Neuron (in vitro differentiated cells): ENCODE measurements at regions not wholly inside any gene's neighbourhood (a gene's known extent, or its start where the extent isn't known, plus 50 kb on each side); places are given as distances from the start of the nearest gene placed in this dataset.
"Not testable (repeated sequence)": the region's sequence is repeated elsewhere in the genome, so short reads cannot be mapped to it uniquely, and the experiment has no call there.

ENCODE experiments used
- H2AFZ ChIP-seq: one replicate; pipeline ENCODE4 v1.6.1; 2013; ENCODE audit warnings: low read depth, mild to moderate bottlenecking, inconsistent platforms, low read length, moderate library complexity
- H3K27me3 ChIP-seq: one replicate; pipeline ENCODE4 v1.6.1; 2013; ENCODE audit warnings: low read length; ENCODE audit not compliant: insufficient read depth
- H3K36me3 ChIP-seq: one replicate; pipeline ENCODE4 v1.6.1; 2013; ENCODE audit warnings: low read length; ENCODE audit not compliant: insufficient read depth
- H3K4me1 ChIP-seq: one replicate; pipeline ENCODE4 v1.6.1; 2013; ENCODE audit warnings: low read length; ENCODE audit not compliant: insufficient read depth
- H3K4me3 ChIP-seq: 2 replicates; pipeline ENCODE4 v1.5.1; 2013; ENCODE audit warnings: mild to moderate bottlenecking, low read length, moderate library complexity
- H3K9me3 ChIP-seq: one replicate; pipeline ENCODE4 v1.6.1; 2013; ENCODE audit warnings: low read length

DNA sequence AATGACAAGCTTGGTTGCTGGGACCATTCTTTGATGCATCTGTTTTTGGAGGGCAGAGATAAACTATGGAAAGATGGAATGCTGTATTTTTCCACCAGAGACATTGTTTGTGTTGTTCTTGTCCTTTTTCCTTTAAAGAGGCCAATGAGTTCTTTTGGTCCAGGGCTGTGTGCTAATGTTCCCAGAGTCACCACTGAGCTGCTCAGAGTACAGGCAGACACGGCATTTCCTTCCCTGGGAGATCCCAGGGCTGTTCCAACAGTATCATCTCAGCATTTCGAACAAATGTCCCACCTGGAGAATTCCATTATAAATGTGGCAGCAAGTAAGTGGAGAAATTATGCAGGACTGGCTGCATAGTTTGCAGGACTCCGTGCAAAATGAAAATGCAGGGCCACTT lies 190.6 kb downstream of the IL20RB start:
- Histone ChIP-seq H2AFZ (no peak overlapping the region), H3K27me3 (no peaks in the 10 kb centered on the region), H3K4me1 (no peaks in the 10 kb centered on the region), H3K36me3 (no peaks in the 10 kb centered on the region), H3K9me3 (no peaks in the 10 kb centered on the region), H3K4me3 (no peak overlapping the region)

DNA sequence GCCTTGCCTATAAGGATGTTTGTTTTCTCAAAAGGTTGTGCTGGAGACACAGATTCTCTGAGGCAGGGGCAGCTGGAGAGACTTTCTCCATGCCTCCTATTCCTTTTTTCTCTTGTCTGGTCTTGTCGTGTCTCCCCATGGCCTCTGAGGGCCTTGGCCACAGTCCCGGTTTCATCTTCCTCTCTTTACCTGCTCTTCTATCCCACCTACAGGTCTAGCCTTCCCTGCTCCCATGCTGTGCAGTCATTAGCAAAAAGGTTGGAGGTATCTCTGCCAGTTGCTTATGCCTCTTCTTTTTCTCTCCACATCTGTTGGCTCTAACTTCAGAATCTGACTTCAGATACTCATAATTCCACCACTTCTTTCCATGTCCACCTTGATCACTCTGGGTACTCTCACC lies 191.1 kb downstream of the IL20RB start:
- Histone ChIP-seq H3K4me1 (no peaks in the 10 kb centered on the region), H3K9me3 (no peaks in the 10 kb centered on the region), H3K27me3 (no peaks in the 10 kb centered on the region), H3K4me3 (no peak overlapping the region), H2AFZ (no peak overlapping the region), H3K36me3 (no peaks in the 10 kb centered on the region)

DNA sequence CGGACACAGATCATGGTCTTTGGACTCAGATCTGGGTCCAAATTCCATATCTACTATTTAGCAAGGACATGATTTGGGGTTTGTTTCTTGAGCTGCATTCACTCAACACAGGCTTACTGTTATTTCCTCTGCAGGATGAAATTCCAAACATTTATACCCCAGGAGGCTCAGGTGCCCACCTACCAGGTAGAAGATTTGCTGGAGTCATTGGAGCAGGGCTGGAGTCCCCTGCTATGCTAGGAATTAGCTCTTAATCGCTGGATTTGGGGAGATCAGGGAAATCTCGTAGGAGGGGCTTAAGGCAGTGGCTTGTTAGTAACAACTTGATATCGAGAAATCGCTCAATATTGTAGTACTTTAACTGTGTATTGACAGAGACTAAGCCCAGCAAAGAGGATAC lies 193.0 kb downstream of the IL20RB start:
- Histone ChIP-seq H3K4me1 (no peaks in the 10 kb centered on the region), H3K9me3 (no peaks in the 10 kb centered on the region), H2AFZ (no peak overlapping the region), H3K27me3 (no peaks in the 10 kb centered on the region), H3K36me3 (no peaks in the 10 kb centered on the region), H3K4me3 (no peak overlapping the region)

- not testable (repeated sequence) for H3K4me1 ChIP-seq
Measured at GRCh38 chr3:137153046-137153445, 195.3 kb downstream of the IL20RB start.

DNA sequence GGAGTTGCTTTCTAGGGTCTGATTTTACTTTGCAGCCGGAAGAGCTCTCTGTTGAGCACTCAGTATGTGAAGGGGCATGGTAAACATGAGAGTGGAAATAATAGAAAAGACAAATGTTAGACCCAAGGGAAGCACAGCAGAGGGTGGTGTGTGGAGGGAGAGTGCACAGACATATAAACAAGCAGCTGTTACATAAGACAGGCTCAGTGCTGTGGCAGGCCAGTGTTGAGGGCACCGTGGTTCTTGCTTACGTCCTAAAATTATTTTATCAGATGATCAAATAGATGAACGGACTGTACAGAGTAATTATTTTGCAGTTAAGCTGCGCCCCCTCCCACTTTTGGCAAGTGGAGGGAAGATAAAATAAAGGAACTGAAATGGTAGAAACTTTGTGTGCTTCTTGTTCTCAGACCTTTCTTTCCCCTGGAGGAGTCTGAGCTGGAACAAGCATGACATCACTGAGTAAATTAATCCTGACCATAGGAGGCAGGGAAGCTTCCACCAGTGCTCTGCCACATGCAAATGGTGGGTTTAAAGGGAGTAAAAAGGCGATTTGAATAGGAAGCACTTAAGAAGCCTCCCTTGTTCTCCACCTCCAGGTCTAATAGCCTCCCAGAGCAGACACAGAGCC lies 205.6 kb downstream of the IL20RB start:
- Histone ChIP-seq H2AFZ (peak overlapping the region; percentile 7), H3K4me3 (no peak overlapping the region), H3K4me1 (no peaks in the 10 kb centered on the region), H3K27me3 (no peaks in the 10 kb centered on the region), H3K36me3 (no peaks in the 10 kb centered on the region), H3K9me3 (no peaks in the 10 kb centered on the region)

More at GRCh38 chr3:137153046-137153445, 195.3 kb downstream of the IL20RB start:
- H2AFZ ChIP-seq, H3K36me3 ChIP-seq, H3K4me3 ChIP-seq, H3K27me3 ChIP-seq, H3K9me3 ChIP-seq: not testable (repeated sequence)

DNA sequence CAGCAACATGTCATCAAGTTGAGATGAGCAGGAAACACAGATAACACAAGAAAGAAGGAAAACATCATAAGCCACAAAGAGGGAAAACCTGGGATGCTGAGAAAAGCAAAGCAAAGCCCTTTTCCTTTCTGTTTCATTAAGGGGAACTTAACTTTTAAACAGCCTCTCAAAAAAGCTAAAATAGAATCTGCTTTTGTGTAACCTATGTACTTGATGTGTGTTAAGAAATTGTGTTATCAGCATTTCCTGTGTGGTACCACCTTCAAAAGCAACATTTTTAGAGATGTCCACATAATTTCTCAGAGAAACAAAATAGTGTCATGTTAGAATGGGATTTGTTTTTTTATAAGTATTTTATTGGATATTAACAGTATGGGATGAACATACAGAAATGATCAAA lies 206.2 kb downstream of the IL20RB start:
- Histone ChIP-seq H3K36me3 (no peaks in the 10 kb centered on the region), H3K4me3 (no peak overlapping the region), H3K4me1 (no peaks in the 10 kb centered on the region), H3K9me3 (no peaks in the 10 kb centered on the region), H2AFZ (peak overlapping the region; percentile 7), H3K27me3 (no peaks in the 10 kb centered on the region)

GRCh38 chr3:137165117-137165806 lies 207.5 kb downstream of the IL20RB start:
- Histone ChIP-seq H2AFZ (no peak overlapping the region), H3K27me3 (no peaks in the 10 kb centered on the region), H3K36me3 (no peaks in the 10 kb centered on the region), H3K9me3 (no peaks in the 10 kb centered on the region), H3K4me1 (no peaks in the 10 kb centered on the region), H3K4me3 (no peak overlapping the region)

GRCh38 chr3:137171834-137172603 lies 214.2 kb downstream of the IL20RB start:
- no peaks in the 10 kb centered on the region for H3K36me3 ChIP-seq
- H3K9me3 ChIP-seq = no peaks in the 10 kb centered on the region
- no peaks in the 10 kb centered on the region for H3K27me3 ChIP-seq

GRCh38 chr3:137172728-137173127 lies 214.9 kb downstream of the IL20RB start:
- Histone ChIP-seq H3K4me3 (no peak overlapping the region), H3K27me3 (no peaks in the 10 kb centered on the region), H2AFZ (no peak overlapping the region), H3K36me3 (no peaks in the 10 kb centered on the region), H3K9me3 (no peaks in the 10 kb centered on the region), H3K4me1 (no peaks in the 10 kb centered on the region)

More at GRCh38 chr3:137171834-137172603, 214.2 kb downstream of the IL20RB start:
- H3K4me3 ChIP-seq = no peak overlapping the region
- H2AFZ ChIP-seq = no peak overlapping the region
- no peaks in the 10 kb centered on the region for H3K4me1 ChIP-seq

DNA sequence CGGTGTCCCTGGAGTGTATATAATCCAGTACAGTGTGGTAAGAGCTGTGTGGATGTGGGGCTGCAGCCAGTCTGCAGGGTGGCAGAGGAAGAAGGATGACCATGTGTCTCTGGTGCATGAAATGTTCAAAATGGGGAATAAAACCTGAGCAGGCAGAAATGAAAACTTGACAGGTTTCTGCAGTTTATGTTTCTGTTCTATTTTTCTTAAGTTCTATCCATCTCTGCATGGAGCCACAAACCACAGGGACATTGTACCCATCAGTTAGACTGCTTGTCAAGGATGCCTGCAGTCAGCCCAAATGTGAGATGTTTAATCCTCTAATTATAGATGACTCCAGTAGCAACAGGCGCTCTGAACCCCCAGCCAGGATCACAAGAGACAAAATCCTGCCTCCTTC lies 216.7 kb downstream of the IL20RB start:
- H3K9me3 ChIP-seq = no peaks in the 10 kb centered on the region
- H3K27me3 ChIP-seq = no peaks in the 10 kb centered on the region
- no peaks in the 10 kb centered on the region for H3K36me3 ChIP-seq
- H3K4me3 ChIP-seq = no peak overlapping the region
- no peak overlapping the region for H2AFZ ChIP-seq
- no peaks in the 10 kb centered on the region for H3K4me1 ChIP-seq

DNA sequence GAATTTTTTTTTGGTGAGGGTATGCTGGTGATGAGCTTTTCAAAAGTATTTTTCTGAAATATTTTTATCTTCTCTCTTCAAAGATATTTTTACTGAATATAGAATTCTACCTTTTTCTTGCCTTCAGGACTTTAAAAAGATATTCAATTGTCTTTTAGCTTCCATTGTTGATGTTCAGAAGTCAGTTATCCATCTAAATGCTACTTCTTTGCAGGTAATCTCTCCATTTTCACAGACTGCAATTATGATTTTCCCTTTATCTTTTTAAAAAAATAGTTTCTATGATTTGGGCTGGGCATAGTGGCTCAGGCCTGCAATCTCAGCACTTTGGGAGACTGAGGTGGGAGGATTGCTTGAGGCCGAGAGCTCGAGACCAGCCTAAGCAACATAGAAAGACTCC lies 222.4 kb downstream of the IL20RB start:
- Histone ChIP-seq H2AFZ (no peak overlapping the region), H3K4me3 (no peak overlapping the region), H3K27me3 (no peaks in the 10 kb centered on the region), H3K4me1 (no peaks in the 10 kb centered on the region), H3K36me3 (no peaks in the 10 kb centered on the region), H3K9me3 (no peaks in the 10 kb centered on the region)

DNA sequence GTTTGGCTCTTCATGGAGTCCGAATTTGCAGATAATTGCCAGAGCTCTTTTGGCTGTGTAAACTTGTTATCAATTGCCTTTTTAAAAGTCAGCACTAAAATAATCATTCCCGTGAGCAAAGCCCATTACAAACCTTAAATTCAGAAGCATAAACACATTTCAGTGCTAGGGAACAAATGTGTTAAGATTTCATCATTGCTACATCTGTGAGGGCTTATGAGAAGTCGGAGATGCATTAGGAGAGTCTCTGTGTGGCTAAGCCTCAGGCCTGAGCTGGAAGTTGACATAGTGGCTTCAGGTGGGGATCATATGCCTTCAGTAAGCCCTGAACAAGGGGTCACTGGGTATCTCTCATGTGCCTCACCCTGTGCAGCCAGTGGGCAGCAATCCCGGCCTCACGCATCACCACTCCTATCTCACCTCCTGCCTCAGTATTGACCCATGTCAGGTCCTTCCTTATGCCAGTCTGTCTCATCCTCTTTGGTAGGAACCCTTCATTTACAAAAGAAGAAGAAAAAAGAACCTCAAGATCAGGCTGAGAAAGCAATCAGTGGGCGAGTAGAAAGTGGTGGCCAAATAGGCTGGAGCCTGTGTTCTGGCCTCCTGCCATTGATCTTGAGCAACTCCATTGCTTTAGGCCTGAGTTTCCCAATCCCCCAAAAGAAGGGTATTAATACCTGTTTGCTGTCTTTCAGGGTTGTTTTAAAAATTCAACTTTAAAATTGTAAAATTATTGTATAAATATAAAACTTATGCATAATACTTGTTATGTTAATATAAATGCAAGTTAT lies 233.5 kb downstream of the IL20RB start:
- Histone ChIP-seq H2AFZ (no peak overlapping the region), H3K4me1 (no peaks in the 10 kb centered on the region), H3K9me3 (no peaks in the 10 kb centered on the region), H3K27me3 (peaks cover 2% of the 10 kb centered on the region), H3K4me3 (no peak overlapping the region), H3K36me3 (no peaks in the 10 kb centered on the region)

- no peak overlapping the region for H2AFZ ChIP-seq
- H3K9me3 ChIP-seq = no peaks in the 10 kb centered on the region
- H3K36me3 ChIP-seq = no peaks in the 10 kb centered on the region
- no peaks in the 10 kb centered on the region for H3K4me1 ChIP-seq
- no peak overlapping the region for H3K4me3 ChIP-seq
- H3K27me3 ChIP-seq = peaks cover 1% of the 10 kb centered on the region
Measured at GRCh38 chr3:137191951-137192350, 234.2 kb downstream of the IL20RB start.
